ENCODE measurements at regions not wholly inside any gene's neighbourhood (a gene's known extent, or its start where the extent isn't known, plus 50 kb on each side); places are given as distances from the start of the nearest gene placed in this dataset.

GRCh38 chr14:53879747-53880146 is 76.9 kb downstream of the BMP4 start:
- no peak for TF ChIP-seq POLR2A (IDR thresholded peaks at IDR 0.05)
- TF ChIP-seq CTCF (IDR thresholded peaks at IDR 0.05), result no peak
